Esophagus squamous epithelium (tissue), 4 donors: ENCODE measurements at regions not wholly inside any gene's neighbourhood (a gene's known extent, or its start where the extent isn't known, plus 50 kb on each side); places are given as distances from the start of the nearest gene placed in this dataset.

Experiments used
- POLR2A ChIP-seq, 4 donors: fragments of 450-650 bp; IDR thresholded peaks; one replicate each; pipeline ENCODE4 v1.6.1; 2017; ENCODE audit warnings: antibody characterized with exemption in 4 of 4, mild to moderate bottlenecking in 4 of 4, moderate library complexity in 3 of 4
- TF ChIP-seq, protein P1 (sequence below), 6 experiments: fragments of 450-650 bp in 4 of 6; fragments of 200-600 bp in 2 of 6; sonication (generic) in 2 of 6; IDR thresholded peaks; one replicate each; pipeline ENCODE4 v1.5.1; 2016 to 2019; ENCODE audit warnings: antibody characterized with exemption in 6 of 6, mild to moderate bottlenecking in 4 of 6, moderate library complexity in 4 of 6

DNA sequence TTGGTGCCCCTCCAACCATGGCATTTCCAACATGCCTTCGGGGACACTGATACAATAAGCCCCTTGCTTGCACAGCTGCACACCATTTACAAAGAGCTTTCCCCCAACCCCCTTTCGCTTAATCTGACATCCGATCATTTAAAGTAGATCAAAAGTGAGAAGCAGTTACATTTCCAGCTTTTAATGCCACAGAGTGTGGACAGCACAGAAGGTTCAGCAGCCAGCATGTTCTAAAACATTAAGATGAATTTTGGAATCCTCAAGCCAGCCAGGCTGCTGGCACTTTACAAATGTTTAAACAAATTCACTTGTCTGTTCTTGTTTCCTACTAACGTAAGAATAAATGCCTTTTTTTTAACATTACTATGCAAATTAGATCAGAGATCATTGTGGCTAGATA lies 284.4 kb upstream of the LDB2 start:
- TF ChIP-seq, protein P1, sequence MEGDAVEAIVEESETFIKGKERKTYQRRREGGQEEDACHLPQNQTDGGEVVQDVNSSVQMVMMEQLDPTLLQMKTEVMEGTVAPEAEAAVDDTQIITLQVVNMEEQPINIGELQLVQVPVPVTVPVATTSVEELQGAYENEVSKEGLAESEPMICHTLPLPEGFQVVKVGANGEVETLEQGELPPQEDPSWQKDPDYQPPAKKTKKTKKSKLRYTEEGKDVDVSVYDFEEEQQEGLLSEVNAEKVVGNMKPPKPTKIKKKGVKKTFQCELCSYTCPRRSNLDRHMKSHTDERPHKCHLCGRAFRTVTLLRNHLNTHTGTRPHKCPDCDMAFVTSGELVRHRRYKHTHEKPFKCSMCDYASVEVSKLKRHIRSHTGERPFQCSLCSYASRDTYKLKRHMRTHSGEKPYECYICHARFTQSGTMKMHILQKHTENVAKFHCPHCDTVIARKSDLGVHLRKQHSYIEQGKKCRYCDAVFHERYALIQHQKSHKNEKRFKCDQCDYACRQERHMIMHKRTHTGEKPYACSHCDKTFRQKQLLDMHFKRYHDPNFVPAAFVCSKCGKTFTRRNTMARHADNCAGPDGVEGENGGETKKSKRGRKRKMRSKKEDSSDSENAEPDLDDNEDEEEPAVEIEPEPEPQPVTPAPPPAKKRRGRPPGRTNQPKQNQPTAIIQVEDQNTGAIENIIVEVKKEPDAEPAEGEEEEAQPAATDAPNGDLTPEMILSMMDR (IDR thresholded peaks at IDR 0.05): no peak
- TF ChIP-seq POLR2A (IDR thresholded peaks at IDR 0.05): no peak
